ENCODE measurements at regions not wholly inside any gene's neighbourhood (a gene's known extent, or its start where the extent isn't known, plus 50 kb on each side); places are given as distances from the start of the nearest gene placed in this dataset.
"Not testable (repeated sequence)": the region's sequence is repeated elsewhere in the genome, so short reads cannot be mapped to it uniquely, and the experiment has no call there.

DNA sequence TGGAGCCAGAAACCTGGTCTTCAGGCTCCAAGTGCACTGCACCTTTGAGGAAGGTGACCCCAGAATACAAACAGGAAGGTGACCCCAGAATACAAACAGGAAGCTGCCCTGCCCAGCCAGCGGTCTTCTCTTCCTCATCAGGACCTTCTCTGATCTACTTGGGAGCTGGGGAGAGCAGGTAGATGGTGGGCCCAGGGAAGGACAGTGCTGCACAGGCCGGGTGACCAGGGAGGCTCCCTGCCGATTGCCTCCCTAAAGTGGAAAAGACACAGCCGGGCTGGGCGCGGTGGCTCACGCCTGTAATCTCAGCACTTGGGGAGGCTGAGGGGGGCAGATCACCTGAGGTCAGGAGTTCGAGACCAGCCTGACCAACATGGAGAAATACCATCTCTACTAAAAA, 151.8 kb upstream of the CHST15 start:
- TF ChIP-seq, protein P1, sequence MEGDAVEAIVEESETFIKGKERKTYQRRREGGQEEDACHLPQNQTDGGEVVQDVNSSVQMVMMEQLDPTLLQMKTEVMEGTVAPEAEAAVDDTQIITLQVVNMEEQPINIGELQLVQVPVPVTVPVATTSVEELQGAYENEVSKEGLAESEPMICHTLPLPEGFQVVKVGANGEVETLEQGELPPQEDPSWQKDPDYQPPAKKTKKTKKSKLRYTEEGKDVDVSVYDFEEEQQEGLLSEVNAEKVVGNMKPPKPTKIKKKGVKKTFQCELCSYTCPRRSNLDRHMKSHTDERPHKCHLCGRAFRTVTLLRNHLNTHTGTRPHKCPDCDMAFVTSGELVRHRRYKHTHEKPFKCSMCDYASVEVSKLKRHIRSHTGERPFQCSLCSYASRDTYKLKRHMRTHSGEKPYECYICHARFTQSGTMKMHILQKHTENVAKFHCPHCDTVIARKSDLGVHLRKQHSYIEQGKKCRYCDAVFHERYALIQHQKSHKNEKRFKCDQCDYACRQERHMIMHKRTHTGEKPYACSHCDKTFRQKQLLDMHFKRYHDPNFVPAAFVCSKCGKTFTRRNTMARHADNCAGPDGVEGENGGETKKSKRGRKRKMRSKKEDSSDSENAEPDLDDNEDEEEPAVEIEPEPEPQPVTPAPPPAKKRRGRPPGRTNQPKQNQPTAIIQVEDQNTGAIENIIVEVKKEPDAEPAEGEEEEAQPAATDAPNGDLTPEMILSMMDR (IDR thresholded peaks at IDR 0.05; ENCODE audit: insufficient read depth, missing control alignments), result no peak
- FAIRE-seq, result no peak
- no peak for DNase-seq (ENCODE audit: insufficient read length, low spot score)

DNA sequence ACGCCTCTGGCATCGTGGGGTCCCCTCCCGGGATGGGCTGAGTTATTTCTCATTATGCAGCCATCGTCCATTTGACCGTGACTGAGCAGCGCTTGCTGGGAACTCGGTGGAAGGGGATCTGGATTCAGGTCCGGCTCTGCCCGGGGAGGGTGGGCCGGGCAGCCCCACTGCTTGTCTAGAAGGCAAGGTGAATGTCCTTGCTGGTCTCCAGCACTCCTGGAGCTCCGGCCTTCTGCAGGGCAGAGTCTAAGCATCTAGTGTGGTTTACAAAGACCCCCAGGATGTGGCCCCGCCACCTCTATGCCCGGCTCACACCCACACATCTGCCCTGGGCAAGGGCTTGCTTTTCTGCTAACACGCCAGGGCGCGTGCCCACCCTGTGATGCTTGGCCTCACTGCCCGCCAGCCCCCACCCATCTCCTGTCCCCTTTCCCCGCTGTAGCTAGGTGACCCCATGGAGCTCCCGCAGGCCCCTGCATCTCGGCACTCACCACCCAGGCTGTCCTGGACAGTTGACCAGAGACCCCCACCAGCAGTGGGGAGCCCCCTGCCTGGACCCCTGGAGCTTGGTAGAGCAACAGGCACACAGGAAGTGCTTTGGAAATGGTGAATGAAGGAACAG, 151.0 kb upstream of the CHST15 start:
- DNase-seq (ENCODE audit: insufficient read length, low spot score) (no peak), FAIRE-seq (no peak)
- TF ChIP-seq, protein P1 (IDR thresholded peaks at IDR 0.05; ENCODE audit: insufficient read depth, missing control alignments), result no peak

DNA sequence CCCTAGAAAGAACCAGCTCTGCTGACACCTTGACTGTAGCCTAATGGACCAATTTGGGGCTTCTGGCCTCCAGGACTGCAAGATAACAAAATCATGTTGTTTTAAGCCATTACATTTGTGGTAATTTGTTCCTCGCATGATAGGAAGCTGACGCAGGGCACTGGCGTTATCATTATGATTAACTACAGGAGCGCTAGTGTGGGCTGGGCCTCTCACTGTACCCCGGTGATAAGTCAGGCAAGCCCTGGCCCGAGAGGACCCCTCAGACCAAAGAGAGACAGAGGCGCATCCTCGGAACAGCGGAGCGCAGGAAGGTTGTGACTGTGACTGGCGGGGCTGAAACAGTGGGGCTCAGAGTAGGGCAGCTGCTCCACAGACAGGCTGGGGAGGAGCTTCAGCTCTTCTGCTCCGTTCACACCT, 150.3 kb upstream of the CHST15 start:
- FAIRE-seq, result no peak
- TF ChIP-seq, protein P1 (IDR thresholded peaks at IDR 0.05; ENCODE audit: insufficient read depth, missing control alignments), result no peak
- DNase-seq (ENCODE audit: insufficient read length, low spot score), result no peak

GRCh38 chr10:124242791-124243190, 149.4 kb upstream of the CHST15 start:
- TF ChIP-seq, protein P1 (IDR thresholded peaks at IDR 0.05; ENCODE audit: insufficient read depth, missing control alignments), result no peak
- DNase-seq (ENCODE audit: insufficient read length, low spot score) (no peak), FAIRE-seq (no peak)

- no peak for FAIRE-seq
- DNase-seq (ENCODE audit: insufficient read length, low spot score), result no peak
- TF ChIP-seq, protein P1 (IDR thresholded peaks at IDR 0.05; ENCODE audit: insufficient read depth, missing control alignments), result no peak
Measured at GRCh38 chr10:124242365-124242764, 149.0 kb upstream of the CHST15 start.

DNA sequence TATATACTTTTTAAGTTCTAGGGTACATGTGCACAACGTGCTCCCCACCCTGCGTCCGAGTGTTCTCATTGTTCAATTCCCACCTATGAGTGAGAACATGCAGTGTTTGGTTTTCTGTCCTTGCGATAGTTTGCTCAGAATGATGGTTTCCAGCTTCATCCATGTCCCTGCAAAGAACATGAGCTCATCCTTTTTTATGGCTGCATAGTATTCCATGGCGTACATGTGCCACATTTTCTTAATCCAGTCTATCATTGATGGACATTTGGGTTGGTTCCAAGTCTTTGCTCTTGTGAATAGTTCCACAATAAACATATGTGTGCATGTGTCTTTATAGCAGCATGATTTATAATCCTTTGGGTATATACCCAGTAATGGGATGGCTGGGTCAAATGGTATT, 148.1 kb upstream of the CHST15 start:
- FAIRE-seq; DNase-seq (ENCODE audit: insufficient read length, low spot score): not testable (repeated sequence)

- FAIRE-seq, result no peak
- TF ChIP-seq, protein P1 (IDR thresholded peaks at IDR 0.05; ENCODE audit: insufficient read depth, missing control alignments), result no peak
- no peak for DNase-seq (ENCODE audit: insufficient read length, low spot score)
Measured at GRCh38 chr10:124240839-124241291, 147.5 kb upstream of the CHST15 start.

DNA sequence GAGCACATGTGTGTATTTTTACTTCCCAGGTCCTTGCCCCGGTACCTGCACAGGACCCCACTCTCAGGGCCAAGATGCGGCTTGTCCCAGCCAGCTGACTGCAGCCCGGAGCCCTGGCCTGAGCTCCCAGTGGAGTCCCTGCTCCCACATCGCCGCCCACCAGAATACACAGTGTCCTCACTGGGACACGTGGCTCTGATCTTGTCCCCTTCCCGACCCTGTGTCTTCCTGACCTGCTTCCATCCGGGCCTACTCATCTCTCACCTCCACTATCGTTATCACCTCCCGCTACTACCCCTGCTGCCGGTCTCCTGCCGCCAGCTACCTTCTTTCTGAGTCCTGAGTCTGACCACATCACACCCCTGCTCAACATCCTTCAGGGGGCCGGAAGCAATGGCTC, 146.3 kb upstream of the CHST15 start:
- FAIRE-seq (no peak), DNase-seq (ENCODE audit: insufficient read length, low spot score) (no peak)
- TF ChIP-seq, protein P1 (IDR thresholded peaks at IDR 0.05; ENCODE audit: insufficient read depth, missing control alignments), result no peak

All from D721Med (cell line).